ENCODE measurements at regions not wholly inside any gene's neighbourhood (a gene's known extent, or its start where the extent isn't known, plus 50 kb on each side); places are given as distances from the start of the nearest gene placed in this dataset.

DNA sequence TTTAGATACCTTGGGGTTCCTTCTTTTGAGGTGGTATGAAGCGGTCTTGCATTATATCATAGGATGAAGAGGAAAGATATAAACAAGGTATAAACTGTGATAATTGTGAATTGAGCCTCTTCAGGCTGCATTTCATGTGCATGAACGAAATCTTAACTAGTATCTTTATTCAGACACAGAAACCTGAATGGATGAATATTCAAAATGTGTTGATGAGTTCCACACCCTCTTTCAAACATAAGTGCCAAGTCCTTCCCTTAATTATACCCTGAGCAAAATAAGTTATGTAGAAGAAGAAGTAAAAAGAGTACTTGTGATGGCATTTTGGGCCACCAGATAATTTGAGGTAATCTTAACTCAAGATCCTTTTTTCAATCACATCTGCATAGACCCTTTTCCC is 103.1 kb upstream of the CFAP20DC start:
- ATAC-seq (no peak), DNase-seq (no peak)
- intact Hi-C loops (cut with micrococcal nuclease): no loop called here

DNA sequence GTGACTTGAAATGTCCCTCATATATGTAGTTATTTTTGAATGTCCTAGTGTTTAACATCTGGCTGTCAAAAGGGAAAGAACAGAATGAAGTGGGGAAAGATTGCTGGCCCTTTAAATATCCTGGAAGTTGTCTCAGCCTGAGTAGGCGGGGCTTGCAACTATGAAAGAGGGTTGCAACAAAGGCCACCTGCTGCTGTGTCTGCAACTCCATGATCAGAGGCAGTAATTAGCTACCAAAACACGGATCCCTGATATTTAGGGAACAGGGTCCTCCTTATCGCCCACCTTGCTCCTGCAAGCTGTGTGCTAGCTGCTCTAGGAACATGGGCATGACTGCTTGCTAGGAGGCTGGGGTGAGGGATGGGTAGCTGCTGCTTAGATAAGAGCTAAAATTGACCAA is 100.2 kb upstream of the CFAP20DC start:
- ATAC-seq (no peak), DNase-seq (no peak)
- intact Hi-C loops (cut with micrococcal nuclease): no loop called here

DNA sequence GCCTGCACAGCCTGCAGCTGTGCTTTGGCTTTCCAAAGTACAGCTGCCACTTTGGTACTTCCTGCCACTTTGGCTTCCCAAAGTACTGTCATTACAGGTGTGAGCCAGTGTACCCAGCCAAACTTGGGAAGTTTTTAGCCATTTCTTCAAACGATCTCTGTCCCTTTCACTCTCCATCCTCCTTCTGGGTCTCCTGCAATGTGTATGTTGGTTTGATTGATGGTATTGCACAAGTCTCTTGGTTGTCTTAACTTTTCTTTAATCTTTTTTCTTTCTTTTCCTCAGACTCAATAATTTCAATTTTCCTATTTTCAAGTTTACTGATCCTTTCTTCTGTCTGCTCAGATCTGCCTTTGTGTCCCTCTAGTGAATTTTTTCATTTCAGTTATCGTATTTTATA is 99.3 kb upstream of the CFAP20DC start:
- DNase-seq: no peak
- ATAC-seq: no peak
- intact Hi-C loops (cut with micrococcal nuclease): no loop called here

DNA sequence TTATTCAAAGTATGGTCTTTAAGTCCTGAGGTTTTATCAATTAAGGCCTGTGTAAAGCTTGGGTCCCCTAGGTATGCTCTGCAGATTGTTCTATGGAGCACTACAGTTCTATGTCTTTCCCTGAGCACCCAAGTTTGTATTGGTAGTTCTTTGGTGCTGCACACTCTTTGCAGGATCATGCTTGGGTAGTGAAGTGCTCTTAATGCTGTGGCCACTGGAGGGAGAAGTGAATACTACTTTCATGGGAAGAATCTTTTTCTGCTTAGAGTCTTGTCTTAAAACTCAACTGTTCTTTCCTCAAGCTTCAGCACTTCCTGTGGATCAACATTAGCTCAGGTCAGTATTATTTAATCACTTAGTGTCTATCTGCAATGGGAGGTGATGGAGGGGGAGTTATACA is 93.6 kb upstream of the CFAP20DC start:
- intact Hi-C loops (cut with micrococcal nuclease): no loop called here
- no peak for ATAC-seq
- no peak for DNase-seq

DNA sequence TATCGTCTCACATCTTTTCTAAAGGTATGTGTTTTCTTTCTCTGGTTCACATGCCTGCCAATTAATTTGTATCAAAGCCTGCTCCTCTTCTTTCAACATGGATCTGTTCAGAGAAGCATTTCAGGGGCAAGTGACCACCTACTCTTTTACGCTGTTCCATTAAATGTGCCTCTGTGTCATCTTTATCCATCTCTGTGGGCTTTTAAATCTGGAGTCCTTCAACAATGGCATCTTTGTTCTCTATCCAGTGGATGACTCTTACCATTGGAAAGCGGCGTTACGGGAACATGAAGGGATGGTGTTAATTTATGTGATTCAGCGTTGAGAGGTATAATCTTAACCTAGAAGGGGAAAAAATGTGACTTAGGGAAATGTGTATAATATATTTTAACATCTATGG is 92.7 kb upstream of the CFAP20DC start:
- ATAC-seq (no peak), DNase-seq (no peak)
- intact Hi-C loops (cut with micrococcal nuclease): no loop called here

DNA sequence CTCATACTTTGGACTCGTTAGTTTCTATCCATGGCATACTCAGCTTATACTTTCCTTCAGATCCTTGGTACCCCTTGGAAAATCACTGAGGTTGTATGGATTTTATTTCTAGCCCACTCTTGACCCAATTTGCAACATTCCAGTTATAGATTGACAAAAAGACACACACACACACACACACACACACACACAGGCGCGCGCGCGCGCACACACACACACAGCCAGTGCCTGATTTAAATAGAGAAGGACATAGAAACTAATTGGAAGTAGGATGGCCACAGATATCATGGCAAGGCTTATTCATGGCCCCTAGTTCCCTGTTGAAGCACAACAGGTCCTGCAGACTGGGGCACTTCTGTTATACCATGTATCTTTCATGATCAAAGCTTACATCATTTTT is 89.1 kb upstream of the CFAP20DC start:
- intact Hi-C loops (cut with micrococcal nuclease): no loop called here
- no peak for ATAC-seq
- DNase-seq: no peak

DNA sequence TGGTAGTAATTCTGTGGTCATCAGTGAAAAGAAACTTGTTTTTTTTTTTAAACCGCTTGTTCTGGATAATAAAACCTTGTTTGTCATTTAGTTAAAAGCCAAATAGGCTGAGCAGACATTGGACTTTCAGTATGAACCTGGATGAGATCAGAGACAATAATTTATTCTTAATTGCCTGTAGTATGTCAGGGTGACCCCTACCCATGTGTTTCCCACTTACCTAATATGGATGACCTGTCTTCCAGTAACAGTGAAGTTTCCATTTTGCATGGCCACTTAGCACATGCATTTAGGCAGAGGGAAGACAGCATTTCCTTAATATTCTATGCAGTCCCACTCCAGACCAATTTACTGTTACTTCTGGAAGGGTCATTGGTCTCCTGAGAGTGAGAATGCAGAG is 87.6 kb upstream of the CFAP20DC start:
- no peak for DNase-seq
- no peak for ATAC-seq
- intact Hi-C loops (cut with micrococcal nuclease): no loop called here

DNA sequence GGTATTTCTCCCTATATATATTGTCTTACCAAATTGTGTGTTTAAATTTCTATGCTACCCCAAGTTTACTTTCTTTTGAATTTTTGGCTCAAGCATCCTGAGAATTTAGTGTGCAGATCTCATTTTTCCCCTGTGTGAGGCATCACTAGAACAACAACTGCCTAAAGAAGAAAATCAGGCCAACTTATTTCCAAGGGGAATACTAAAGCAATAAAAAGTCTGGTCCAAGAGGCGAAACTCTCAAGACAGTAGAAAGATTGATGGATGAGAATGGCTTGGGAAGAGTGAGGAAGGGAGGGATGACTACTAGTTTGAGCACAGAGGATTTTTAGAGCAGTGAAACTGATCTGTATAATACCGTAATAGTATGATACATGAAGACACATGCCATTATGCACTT is 86.3 kb upstream of the CFAP20DC start:
- ATAC-seq (no peak), DNase-seq (no peak)
- intact Hi-C loops (cut with micrococcal nuclease): no loop called here

DNA sequence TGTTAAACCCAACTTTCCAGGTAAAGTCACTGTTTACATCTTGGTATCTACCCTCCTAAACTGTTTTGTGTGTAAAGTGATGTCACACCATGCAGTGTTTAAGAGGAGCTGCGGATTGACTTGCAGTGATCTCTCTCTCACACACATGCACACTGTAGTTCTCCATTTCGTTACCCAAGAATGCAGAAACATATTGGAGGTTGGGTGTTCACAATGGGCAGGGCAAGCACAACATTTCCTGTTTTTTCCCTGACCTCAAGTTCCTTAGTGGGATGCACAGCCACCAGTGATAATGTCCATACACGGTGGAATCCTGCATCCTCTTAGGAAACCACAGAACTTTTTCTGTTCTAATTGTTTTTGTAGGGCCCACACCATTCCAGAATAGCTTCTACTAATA is 85.3 kb upstream of the CFAP20DC start:
- DNase-seq (no peak), ATAC-seq (no peak)
- intact Hi-C loops (cut with micrococcal nuclease): no loop called here

DNA sequence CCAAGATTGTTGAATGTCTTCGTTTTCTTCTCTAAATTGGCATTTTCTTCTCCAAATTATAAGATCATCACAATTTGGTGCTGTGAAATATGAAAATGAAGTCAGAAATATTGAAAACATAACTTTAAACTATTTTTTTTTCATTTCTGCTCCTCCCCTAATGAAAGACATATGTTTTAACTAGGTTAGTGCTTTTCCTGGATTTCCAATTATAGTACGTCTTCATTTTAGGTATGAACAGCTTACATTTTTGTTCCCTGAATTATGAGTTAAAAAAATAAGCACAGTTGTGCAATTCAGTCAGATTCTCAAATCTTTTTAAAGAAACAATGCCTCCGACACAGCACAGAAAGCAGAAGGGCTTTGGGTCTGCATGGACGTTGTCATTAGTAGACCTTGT is 83.5 kb upstream of the CFAP20DC start:
- ATAC-seq (no peak), DNase-seq (no peak)
- intact Hi-C loops (cut with micrococcal nuclease): no loop called here

DNA sequence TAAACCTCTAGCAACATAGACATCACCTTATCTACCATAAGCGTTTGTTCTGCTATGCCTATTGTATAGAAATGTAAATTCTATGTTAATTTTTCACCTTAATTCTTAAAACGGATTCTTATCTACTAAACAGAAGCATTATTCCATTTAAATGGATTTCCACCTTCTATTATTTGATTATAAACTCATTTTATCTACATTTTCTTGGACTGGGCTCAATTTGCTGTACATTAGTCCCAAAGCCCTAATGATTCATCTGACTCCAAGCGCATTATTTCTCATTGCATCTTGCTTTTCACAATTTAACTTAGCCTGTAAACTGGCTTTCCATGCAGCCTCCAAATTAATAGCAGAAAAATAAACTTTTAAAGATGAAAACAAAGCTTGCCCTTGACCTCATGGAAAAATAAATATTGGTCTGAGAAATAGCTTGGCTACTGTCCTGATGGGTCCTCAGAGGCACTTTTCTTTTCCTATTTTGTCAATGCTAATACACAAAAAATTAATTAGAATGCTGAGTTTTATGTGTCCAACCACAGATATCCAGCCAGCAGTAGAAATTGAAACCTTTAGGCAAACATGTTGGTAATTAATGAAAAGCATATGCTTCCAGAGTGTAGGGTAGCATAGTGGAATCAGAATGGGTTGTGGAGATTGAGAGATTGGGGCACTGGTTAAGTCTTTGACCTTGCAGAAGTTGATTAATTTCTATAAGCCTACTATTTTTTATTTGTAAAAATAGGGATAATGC is 81.4 kb upstream of the CFAP20DC start:
- DNase-seq (no peak), ATAC-seq (no peak)
- intact Hi-C loops (cut with micrococcal nuclease): no loop called here

DNA sequence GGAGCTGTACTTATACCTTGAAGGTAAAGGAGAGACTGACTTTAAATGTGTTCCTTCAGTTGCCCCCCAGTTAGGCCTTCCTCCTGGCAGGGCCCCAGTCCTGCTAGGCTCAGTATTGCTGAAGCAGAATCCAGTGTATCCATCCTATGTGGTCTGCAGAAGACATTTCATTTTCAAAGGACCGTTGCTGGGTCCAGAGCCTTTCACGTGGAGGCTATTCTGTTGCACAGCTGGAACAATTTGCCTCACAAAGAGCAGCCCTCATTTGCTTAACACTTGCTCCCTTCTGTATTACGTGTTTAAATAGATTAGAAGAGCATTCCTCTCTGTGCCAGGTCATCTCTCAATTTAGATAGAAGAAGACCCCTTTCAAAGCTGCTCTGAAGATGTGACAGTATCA is 78.9 kb upstream of the CFAP20DC start:
- DNase-seq: no peak
- intact Hi-C loops (cut with micrococcal nuclease): no loop called here

DNA sequence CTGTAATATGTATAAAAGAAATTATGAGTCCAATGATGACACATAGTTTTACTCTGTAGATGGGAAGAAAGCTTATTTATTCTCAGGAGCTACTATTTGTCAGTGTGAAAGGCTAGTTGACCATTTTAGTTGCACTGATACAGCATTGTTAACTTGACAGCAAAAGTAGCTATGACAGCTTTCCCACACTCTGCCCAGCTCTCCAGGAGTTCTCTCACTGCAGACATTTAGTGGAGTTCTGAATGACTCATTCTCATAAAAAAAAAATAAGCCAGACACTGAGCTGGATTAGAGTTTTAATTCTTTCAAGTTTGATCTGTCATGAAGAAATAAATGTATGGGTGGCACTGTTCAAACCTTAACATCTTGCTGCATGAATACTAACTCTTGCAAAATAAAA is 77.2 kb upstream of the CFAP20DC start:
- intact Hi-C loops (cut with micrococcal nuclease): no loop called here
- DNase-seq (no peak), ATAC-seq (no peak)

More for the DNA sequence above, 78.9 kb upstream of the CFAP20DC start:
- no peak for ATAC-seq

DNA sequence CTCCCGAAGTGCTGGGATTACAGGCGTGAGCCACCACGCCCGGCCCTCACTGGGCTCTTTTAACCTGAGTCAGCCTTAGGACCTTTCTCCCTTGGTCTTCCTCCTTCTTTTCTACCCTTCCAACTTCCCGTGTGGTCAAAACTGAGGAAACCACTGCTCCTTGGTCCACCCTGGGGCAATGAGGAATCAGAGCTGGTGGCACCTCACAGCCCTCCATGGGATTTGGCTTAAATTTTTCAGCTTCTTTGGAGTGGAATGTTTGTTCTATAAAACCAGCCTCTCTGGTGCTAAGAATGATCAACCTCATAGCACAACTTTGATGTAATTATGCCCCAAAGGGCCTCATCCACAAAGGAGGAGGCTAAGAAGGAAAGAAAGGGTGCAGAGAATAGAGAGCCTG is 76.6 kb upstream of the CFAP20DC start:
- intact Hi-C loops (cut with micrococcal nuclease): no loop called here
- no peak for DNase-seq
- ATAC-seq: no peak

DNA sequence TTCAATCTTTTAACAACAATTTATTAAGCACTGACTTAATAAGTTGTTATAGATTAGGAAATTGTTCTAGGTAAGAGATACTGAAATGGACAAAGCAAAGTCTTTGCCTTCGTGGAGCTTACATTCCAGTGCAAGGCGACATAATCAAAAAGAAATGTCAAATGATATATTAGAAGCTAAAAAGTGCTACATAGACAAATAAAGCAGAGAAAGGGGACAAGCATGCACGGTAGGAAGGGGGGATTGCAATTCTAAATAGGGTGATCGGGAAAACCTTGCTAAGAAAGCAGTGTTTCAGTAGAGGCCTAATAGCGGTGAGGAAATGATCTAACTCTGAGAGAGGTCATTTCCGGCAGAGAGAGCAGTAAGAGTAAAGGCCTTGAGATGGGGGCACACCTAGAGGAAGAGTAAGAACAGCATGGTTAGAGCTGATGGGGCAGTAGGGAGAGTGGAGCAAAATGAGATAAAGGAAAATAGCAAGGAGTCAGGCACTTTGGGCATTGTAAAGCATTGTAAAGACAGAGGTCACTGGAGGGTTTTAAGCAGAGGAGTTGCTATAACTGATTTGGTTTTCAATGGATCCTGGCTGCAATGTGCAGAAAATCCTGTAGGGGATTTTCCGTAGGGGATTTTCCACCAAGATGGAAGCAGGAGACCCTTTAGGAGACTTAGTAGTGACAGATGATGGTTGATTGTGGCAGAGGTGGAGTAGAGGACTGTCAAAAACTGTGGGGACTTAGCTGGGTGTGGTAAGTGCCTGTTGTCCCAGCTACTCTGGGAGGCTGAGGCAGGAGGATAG is 71.7 kb upstream of the CFAP20DC start:
- intact Hi-C loops (cut with micrococcal nuclease): no loop called here
- no peak for ATAC-seq

DNA sequence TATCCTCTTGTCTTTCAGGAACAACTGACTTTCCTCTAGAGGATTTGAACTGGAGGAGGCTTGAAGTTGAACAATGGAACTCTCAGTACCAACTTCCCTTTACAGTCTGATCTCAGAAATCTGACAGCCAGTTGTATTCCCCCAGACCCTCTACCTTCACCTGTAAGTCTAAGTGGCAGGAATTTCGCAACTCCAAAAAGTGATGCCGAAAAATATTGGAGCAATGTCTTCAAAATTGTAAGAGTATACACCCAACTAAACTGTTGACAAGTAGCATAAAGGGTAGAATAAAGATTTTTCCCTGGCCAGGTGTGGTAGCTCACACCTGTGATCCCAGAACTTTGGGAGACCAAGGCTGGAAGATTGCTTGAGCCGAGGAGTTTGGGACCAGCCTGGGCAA is 69.1 kb upstream of the CFAP20DC start:
- ATAC-seq: no peak
- intact Hi-C loops (cut with micrococcal nuclease): no loop called here
- no peak for DNase-seq

More for the DNA sequence above, 71.7 kb upstream of the CFAP20DC start:
- no peak for DNase-seq

DNA sequence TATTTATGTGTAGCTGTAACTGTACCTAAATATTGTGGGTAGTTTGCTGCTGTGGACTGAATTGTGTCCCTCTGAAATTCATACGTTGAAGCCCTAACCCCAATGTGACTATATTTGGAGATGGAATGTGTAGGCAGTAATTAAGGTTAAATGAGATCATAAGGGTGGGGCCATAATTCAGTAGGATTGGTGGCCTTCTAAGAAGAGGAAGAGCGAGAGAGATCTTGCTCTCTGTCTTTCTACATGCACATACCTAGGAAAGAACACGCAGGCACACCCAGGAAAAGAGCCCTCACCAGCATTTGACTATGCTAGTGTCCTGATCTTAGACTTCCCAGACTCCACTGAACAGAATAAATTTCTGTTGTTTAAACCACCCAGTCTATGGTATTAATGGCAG is 67.6 kb upstream of the CFAP20DC start:
- DNase-seq: no peak
- intact Hi-C loops (cut with micrococcal nuclease): no loop called here

DNA sequence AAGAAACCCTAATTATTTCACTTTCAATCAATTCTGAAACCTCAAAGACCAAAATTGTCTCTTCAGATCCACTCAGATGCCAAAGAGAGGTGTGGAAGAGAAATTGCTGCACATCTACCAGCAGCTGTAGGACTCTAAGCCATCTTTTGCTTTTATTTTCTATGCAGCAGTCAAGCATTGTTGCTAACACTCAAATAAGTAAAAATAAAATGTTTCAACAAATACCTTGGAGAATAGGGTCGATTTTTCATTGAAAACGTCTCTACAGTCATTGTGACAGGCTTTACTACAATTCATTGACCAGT is 66.4 kb upstream of the CFAP20DC start:
- intact Hi-C loops (cut with micrococcal nuclease): no loop called here
- DNase-seq (no peak), ATAC-seq (no peak)

More for the DNA sequence above, 67.6 kb upstream of the CFAP20DC start:
- ATAC-seq: no peak

DNA sequence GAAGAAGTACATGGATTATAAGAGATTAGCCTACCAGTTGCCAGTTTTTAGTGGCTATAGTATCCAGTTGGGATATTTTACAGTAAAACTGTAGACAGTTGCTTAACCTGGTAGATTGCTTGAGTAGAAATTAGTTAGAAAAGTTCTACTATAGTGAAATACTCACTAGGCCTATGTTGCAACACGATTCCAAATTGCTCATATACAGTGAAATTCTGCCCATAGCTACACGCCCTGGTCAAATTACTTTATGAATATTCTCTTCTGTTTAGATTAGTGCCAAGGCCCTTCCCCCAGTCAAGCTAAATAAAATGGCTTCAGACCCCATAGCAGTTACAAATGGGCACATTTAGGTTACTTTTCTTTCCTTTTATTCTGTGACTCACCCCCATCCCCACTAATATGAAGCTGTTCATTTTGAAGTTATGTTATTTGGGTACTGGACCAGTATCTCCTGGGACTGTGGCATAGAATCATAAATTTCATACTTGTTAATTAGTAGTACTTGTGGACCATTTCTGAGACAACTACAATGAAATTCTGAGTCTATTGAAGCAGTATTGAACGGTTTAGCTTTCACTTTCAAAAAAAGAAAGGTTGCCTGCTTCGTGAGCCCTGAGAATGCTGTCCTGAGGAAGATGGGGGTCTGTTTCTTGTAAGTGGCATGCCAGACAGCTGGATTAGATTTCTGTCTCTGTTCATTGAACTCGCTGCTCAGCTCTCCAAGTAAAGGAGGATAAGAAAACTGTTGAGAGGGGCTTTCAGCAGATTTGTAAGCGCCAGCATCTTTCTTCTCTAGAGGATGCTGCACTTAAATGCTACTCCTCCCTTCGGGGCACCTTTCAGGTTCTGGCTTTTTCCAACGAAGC is 65.8 kb upstream of the CFAP20DC start:
- DNase-seq (no peak), ATAC-seq (no peak)
- intact Hi-C loops (cut with micrococcal nuclease): no loop called here

All from left ventricle myocardium superior (tissue), 1 donor.